Endothelial cell (in vitro differentiated cells): ENCODE measurements at regions not wholly inside any gene's neighbourhood (a gene's known extent, or its start where the extent isn't known, plus 50 kb on each side); places are given as distances from the start of the nearest gene placed in this dataset.
A peak's percentile ranks its signal among the peaks of the same experiment; 100 is the strongest.
"Not testable (repeated sequence)": the region's sequence is repeated elsewhere in the genome, so short reads cannot be mapped to it uniquely, and the experiment has no call there.

ENCODE experiments used
- DNase-seq: peaks from one replicate; pipeline ENCODE4 v3.0.0; 2021; ENCODE audit warnings: low spot score
- H3K27ac Mint-ChIP-seq: one replicate; pipeline ENCODE4 v1.8.0; 2021; ENCODE audit warnings: mixed read lengths, inconsistent platforms; ENCODE audit not compliant: unreplicated experiment
- H3K27me3 Mint-ChIP-seq: one replicate; pipeline ENCODE4 v1.8.0; 2021; ENCODE audit warnings: mild to moderate bottlenecking, moderate library complexity, mixed read lengths, inconsistent platforms; ENCODE audit not compliant: unreplicated experiment
- H3K36me3 Mint-ChIP-seq: one replicate; pipeline ENCODE4 v1.8.0; 2021; ENCODE audit warnings: mild to moderate bottlenecking, low read depth, mixed read lengths, inconsistent platforms; ENCODE audit not compliant: unreplicated experiment
- H3K4me1 Mint-ChIP-seq: one replicate; pipeline ENCODE4 v1.8.0; 2021; ENCODE audit warnings: mild to moderate bottlenecking, mixed read lengths, inconsistent platforms; ENCODE audit not compliant: unreplicated experiment
- H3K4me3 Mint-ChIP-seq: one replicate; pipeline ENCODE4 v1.8.0; 2021; ENCODE audit warnings: mild to moderate bottlenecking, mixed read lengths, inconsistent platforms; ENCODE audit not compliant: unreplicated experiment
- H3K9me3 Mint-ChIP-seq: one replicate; pipeline ENCODE4 v1.8.0; 2021; ENCODE audit warnings: mixed read lengths, inconsistent platforms; ENCODE audit not compliant: unreplicated experiment
- TF ChIP-seq, protein P1 (sequence below): fragments of 200-600 bp; sonication (generic); IDR thresholded peaks from one replicate; pipeline ENCODE4 v1.5.0; 2021; ENCODE audit warnings: antibody characterized with exemption; ENCODE audit not compliant: unreplicated experiment

DNA sequence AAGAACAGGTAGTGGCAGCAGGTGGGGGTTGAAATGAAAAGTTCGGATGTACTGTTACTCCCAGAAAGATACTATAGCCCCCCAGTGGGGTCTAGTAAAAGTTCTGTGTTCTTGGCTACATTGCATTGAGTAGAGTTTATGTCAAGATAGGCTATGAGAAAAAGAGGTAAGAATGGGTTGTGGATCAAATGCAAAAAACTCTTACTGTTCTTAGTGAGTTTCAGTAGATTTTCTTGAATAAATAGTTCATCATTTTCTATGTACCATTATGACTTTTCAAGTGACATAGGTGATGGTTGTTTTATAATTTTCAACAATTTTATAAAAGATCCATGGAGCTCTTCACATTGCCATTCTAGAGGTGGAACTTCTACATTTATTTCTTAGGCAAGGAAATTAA is 165.4 kb downstream of the USP22 start:
- H3K27me3 Mint-ChIP-seq, H3K27ac Mint-ChIP-seq, H3K4me3 Mint-ChIP-seq, H3K36me3 Mint-ChIP-seq, DNase-seq, H3K4me1 Mint-ChIP-seq, H3K9me3 Mint-ChIP-seq: not testable (repeated sequence)

DNA sequence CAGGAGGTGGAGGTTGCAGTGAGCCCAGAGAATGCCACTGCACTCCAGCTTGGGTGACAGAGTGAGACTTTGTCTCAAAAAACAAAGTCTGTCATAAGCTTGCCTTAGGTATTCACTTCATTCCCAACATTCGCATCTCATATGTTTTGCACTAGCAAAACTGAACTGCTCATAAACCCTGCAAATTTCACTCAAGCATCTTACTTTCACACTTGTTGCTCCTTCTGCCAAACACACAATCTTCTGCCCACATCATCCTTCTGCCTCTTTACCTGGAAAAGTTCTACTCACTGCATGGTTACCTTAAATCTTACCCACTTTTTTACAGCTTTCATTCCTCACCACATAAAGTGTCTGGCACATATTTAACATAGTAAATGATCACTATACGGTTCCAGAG is 152.5 kb downstream of the USP22 start:
- no peaks in the 10 kb centered on the region for H3K27me3 Mint-ChIP-seq
- H3K9me3 Mint-ChIP-seq: no peaks in the 10 kb centered on the region
- DNase-seq: no peak
- H3K4me1 Mint-ChIP-seq: no peaks in the 10 kb centered on the region
- no peak overlapping the region for H3K27ac Mint-ChIP-seq
- no peak overlapping the region for H3K4me3 Mint-ChIP-seq
- TF ChIP-seq, protein P1, sequence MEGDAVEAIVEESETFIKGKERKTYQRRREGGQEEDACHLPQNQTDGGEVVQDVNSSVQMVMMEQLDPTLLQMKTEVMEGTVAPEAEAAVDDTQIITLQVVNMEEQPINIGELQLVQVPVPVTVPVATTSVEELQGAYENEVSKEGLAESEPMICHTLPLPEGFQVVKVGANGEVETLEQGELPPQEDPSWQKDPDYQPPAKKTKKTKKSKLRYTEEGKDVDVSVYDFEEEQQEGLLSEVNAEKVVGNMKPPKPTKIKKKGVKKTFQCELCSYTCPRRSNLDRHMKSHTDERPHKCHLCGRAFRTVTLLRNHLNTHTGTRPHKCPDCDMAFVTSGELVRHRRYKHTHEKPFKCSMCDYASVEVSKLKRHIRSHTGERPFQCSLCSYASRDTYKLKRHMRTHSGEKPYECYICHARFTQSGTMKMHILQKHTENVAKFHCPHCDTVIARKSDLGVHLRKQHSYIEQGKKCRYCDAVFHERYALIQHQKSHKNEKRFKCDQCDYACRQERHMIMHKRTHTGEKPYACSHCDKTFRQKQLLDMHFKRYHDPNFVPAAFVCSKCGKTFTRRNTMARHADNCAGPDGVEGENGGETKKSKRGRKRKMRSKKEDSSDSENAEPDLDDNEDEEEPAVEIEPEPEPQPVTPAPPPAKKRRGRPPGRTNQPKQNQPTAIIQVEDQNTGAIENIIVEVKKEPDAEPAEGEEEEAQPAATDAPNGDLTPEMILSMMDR: no peak
- H3K36me3 Mint-ChIP-seq: no peaks in the 10 kb centered on the region

DNA sequence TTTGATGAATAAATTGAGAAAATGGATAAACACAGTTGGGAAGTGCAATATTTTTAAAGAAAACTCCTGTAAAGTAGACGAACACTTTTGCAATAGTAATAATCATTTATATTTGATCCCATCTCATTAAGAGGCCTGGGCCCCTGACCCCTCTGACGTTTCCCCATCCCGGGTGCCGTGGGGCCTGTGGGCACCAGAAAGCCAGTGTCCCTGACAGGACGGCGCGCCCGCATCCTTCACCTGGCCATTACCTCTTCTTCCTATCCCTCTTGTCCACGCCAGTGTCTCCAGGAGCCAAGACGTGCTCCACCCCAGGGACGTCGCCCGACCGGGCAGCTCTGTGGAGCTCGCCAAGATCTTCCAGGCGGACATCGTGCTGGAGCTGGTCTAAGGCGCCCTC is 147.4 kb downstream of the USP22 start:
- H3K27me3 Mint-ChIP-seq, H3K9me3 Mint-ChIP-seq, DNase-seq, H3K4me3 Mint-ChIP-seq, H3K4me1 Mint-ChIP-seq, H3K36me3 Mint-ChIP-seq, H3K27ac Mint-ChIP-seq: not testable (repeated sequence)

DNA sequence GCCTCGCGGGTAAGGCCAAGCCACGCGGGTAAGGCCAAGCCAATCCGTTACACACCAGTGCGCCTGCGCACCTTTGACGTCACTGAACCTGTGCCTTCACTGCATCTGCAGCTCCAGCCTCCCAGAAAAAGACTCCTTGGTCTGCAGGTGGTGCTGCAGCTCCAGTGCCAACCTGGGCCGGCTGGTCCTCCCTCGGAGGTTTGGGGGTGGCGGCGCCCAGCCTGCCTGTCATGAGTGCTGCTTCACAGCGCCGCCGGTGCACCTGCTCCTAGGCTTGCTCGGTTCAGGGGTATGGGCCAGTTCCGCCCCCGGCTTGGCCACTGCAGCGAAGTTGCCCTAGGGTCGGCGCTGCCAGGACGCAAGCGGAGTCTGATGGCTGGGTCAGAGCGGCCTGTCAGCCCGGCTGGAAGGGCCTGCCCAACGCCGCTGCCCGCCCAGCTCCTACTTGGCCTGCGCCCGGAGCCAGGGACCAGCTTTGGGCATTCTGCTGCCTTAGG is 146.6 kb downstream of the USP22 start:
- TF ChIP-seq, protein P1: no peak
- H3K36me3 Mint-ChIP-seq: no peaks in the 10 kb centered on the region
- no peak overlapping the region for H3K27ac Mint-ChIP-seq
- no peak for DNase-seq
- H3K27me3 Mint-ChIP-seq: peaks cover 2% of the 10 kb centered on the region
- no peak overlapping the region for H3K4me3 Mint-ChIP-seq
- H3K9me3 Mint-ChIP-seq: no peaks in the 10 kb centered on the region
- peaks cover 2% of the 10 kb centered on the region for H3K4me1 Mint-ChIP-seq

DNA sequence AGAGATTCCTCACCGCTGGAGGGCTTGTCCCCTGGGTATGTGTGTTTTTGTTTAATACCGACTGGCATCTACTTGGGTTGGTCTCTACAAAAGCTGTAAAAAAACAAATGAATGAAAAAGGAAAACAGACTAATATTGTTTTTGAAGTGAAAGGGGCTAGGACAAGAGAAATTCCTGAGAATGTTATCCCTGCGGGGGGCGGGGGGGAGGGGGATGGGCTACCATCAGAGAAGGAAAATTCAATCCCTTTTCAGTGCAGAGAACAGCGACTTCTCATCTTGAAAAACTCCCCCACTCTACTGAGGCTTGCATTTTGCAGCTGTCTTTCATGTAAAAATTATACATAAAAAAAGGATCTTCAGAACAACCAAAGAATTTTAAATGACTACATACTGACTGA is 144.1 kb downstream of the USP22 start:
- H3K9me3 Mint-ChIP-seq, H3K36me3 Mint-ChIP-seq, H3K27me3 Mint-ChIP-seq, H3K27ac Mint-ChIP-seq, H3K4me3 Mint-ChIP-seq, H3K4me1 Mint-ChIP-seq, DNase-seq: not testable (repeated sequence)

DNA sequence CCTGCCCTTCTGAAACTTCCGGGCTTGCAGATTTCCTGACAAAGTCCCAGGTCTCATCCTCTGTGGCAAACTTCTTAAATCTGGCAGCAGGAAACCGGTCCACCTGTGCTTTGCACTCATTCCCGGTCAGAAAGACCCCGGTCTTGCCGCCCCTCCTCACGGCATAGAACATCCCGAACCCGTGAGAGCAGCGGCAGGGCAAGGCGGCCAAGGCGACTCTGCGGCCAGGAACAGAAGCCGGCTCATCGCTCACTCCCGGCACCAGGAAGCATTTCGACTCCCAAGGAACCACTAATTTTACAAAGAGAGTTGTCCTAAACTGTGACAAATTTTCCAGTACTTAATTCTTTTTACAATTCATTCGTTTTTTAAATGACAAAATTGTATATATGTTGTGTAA is 140.3 kb downstream of the USP22 start:
- H3K27ac Mint-ChIP-seq, H3K36me3 Mint-ChIP-seq, H3K4me1 Mint-ChIP-seq, H3K27me3 Mint-ChIP-seq, H3K4me3 Mint-ChIP-seq, H3K9me3 Mint-ChIP-seq: not testable (repeated sequence)
- DNase-seq: peak; percentile 28

DNA sequence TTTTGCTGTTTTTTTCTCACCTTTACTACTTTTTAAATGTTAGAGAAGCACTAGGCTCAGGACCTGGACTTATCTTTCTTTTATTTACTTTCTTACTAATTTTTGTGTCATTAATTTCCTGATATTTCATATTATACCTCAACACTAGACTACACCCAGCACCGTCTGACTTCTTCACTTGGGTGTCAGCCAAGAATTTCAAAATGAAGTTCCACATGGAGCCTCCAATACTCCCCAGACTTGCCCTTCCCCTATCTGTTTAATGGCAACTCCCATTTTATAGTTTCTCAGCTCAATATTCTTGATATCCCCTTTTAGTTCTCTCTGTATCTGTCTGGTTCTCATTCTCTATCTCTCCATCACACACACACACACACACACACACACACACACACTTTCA is 139.3 kb downstream of the USP22 start:
- H3K36me3 Mint-ChIP-seq, H3K27me3 Mint-ChIP-seq, H3K4me1 Mint-ChIP-seq, H3K27ac Mint-ChIP-seq, H3K4me3 Mint-ChIP-seq, H3K9me3 Mint-ChIP-seq, DNase-seq: not testable (repeated sequence)
